IPS DF 4.7 (cell line): ENCODE measurements at regions not wholly inside any gene's neighbourhood (a gene's known extent, or its start where the extent isn't known, plus 50 kb on each side); places are given as distances from the start of the nearest gene placed in this dataset.

ENCODE experiments used
- DNase-seq: peaks from one replicate; pipeline ENCODE4 v3.0.0-alpha.2; 2013; ENCODE audit warnings: low spot score; ENCODE audit errors: extremely low read depth

GRCh38 chr6:28696167-28696566, 170.5 kb downstream of the GPX5 start:
- DNase-seq: no peak

GRCh38 chr6:28696682-28697081, 171.0 kb downstream of the GPX5 start:
- no peak for DNase-seq

- DNase-seq: no peak
Measured at GRCh38 chr6:28707387-28708282, 182.0 kb downstream of the GPX5 start.

GRCh38 chr6:28709478-28710349, 184.0 kb downstream of the GPX5 start:
- no peak for DNase-seq

- DNase-seq: no peak
Measured at GRCh38 chr6:28710466-28711191, 184.9 kb downstream of the GPX5 start.

DNA sequence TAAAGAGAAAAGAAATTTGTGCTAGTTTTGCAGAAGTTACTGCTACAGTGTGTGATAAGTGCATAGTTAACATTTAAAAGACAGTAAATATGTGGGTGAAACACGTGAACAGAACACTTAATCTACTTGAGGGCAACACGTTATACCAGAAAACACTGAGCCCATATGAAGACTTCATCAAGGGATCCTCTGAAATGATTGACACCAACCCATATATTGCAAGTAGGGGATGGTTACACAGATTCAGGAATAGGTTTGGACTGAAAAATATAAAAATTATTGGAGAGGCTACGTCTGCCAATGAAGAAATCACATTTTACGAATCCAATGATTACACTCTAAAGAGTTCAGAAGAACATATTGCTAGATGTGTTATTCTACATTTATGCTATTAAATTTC, 185.6 kb downstream of the GPX5 start:
- no peak for DNase-seq

- no peak for DNase-seq
Measured at GRCh38 chr6:28711788-28712341, 186.2 kb downstream of the GPX5 start.

DNA sequence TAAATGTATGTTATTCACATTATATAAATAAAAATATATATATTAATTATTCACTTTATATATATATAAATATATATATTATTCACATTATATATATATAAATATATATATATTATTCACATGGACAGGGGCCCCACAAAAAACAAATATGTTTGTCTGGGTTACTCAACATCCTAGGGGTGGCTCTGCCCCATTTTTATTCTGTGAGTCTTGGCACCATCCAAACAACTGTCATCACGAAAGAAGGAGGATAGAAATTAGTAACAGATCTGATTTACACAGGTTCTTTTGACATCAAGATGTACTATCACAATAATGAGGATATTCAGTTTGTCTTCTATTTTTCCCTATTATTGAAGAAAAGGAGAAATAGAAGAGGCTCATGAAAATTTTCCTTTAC, 187.3 kb downstream of the GPX5 start:
- DNase-seq: no peak

DNA sequence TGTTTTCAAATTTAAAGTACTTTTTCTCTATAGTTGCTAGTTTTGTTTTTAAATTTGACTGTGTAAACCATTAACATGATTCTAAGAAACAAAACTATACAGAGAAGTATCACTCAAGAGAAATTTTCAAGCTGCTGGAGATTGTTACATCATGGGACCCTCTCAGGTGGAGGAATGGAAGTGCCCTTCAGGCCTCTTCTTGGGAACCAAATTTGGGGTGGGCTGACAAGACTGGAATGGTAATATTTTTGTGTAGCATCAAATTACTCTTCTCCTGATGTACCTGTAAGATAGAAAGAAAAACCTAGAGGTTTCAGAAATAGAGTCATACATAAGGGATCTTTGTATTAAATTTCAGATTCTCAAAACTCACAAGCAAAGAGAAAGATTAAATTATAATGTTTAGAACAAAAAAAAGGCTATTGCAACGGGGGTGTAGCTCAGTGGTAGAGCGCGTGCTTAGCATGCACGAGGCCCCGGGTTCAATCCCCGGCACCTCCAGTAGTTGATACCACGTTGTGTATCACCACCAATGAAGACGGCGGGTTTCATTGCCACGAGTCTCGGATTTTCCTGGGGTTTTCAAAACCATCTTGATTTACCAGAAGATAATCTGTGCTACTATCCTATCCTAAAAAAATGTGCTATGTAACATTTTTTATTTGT, 193.7 kb downstream of the GPX5 start:
- no peak for DNase-seq

DNA sequence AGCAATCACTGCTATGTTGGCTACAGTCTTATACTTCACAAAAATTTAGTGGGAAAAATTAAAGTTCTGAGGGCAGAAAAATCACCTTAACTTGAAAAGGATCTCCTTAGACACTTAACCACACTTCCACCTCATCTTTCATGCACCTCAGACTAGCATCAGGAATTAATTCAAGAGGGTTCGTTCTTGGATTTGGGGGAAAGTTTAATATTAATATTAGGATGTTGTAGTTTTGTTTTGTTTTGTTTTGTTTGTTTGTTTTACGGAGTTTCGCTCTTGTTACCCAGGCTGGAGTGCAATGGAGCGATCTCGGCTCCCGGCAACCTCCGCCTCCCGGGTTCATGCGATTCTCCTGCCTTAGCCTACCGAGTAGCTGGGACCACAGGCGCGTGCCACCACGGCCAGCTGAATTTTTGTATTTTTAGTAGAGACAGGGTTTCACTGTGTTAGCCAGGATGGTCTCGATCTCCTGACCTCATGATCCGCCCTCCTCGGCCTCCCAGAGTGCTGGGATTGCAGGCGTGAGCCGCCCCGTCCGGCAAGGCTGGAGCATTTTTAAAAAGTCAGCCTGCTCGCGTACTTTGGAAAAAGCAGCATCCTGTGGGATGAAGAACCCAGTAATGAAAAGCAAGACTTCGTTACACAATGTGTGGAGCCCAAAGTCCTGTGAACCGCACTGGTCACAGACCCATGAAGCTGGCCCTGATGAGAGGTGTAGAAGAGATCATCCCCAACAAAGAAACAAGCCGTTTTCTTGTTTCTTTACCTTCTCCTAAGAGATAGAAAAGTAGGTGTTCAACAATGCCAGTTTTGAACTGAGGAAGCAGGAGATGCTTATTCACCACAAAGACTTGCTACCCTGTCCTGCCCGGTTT, 194.9 kb downstream of the GPX5 start:
- no peak for DNase-seq

DNA sequence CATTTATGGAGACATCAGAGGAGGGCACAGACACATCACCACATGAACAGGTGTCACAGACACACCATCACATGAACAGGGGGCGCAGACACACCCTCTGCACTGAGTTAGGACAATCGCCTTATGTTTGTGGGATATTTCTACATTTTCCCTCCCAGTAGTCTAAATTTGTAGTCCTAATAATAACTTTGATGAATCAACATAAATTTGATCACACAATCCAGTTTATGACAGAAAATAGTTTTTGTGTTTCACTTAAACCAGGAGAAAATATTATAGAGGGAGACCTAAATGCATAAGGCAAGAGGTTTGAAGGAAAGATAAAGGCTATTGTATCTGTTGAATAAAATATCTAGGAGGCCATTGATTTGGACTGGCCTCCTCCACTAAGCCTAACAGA, 195.7 kb downstream of the GPX5 start:
- no peak for DNase-seq

- no peak for DNase-seq
Measured at GRCh38 chr6:28724395-28724794, 198.7 kb downstream of the GPX5 start.

- DNase-seq: no peak
Measured at GRCh38 chr6:28725274-28725809, 198.4 kb downstream of the TRIM27 start.

GRCh38 chr6:28725890-28726348, 197.9 kb downstream of the TRIM27 start:
- no peak for DNase-seq

DNA sequence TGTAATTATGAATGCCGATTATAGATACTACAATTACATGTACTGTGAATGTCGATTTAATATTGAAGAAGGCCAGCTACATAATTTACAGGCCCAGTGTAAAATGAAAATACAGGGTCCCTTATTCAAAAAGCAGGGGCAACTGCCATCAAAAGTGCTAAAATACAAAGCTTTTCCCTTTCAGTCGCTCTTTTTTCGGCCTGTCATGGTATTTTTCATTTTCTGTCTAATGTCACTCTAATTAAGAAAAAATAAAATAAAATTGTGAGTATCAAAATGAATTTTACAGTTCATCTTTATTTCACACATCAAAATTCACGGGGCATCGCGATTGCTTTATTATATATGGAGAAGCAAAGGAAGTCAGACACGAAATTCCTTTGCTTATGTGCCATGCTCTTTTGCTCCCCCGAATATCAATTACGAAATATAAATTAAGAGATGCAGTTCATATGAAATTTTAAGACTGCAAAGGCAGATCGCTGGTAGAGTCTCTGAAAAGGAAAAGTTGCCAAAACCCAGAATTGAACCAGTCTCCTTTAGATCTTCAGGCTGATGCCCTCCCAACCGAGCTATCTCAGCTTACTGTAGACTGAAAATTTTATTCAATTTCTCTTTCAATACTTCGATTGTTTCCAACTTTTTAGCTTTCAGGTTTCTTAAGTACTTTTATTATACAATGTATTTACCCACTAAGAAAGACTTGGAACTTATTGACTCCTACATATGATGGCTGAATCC, 197.0 kb downstream of the TRIM27 start:
- no peak for DNase-seq

GRCh38 chr6:28727559-28728211, 196.1 kb downstream of the TRIM27 start:
- DNase-seq: no peak

DNA sequence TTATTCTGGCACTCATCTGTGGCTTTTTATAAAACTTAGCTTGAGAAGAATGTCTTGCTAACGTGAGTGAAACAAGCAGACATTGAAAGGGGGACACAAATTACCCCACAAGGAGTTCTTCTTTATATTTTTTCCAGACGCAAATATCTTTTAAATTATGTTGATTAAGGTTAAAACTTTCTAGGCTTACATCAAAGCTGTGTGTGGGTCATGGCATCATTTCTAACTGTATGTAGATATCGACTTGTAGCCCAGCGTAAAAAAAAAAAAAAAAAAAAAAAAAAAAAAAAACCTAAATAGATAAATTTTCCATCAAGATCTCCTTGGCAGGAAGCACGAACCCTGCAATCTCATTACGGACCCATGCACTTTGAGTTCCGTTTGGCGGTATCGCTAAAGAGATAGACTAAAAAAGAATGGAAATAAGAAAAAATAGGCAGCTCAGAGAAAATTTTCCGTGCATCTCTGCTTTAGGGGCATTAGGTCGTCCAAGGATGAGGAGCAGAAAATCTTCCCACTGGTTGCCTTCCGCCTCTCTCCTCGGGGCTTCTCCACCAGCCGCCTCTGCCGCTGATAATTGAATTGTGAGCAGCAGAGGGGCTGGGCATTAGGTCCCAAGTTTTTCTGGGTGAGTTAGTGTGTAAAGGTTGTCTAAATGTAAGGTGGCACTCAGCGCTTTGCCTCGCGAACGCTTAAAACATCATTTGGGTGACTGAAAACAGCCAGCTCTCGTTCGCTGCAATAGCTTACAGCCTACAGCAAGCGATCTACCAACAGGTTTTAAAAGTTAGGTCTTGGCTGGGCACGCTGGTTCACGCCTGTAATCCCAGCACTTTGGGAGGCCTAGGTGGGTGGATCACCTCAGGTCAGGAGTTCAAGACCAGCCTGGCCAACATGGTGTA, 194.0 kb downstream of the TRIM27 start:
- no peak for DNase-seq
